Tibial nerve (tissue), 4 donors: ENCODE measurements at regions not wholly inside any gene's neighbourhood (a gene's known extent, or its start where the extent isn't known, plus 50 kb on each side); places are given as distances from the start of the nearest gene placed in this dataset.

Experiments used
- EP300 ChIP-seq, 2 donors: sonication (generic); formaldehyde crosslinking; IDR thresholded peaks; one replicate each; pipeline ENCODE4 v1.6.1; 2017; ENCODE audit warnings: antibody characterized with exemption in 2 of 2, mild to moderate bottlenecking in 1 of 2
- POLR2A ChIP-seq, 2 donors: fragments of 450-650 bp; IDR thresholded peaks; one replicate each; pipeline ENCODE4 v1.6.1; 2017; ENCODE audit warnings: antibody characterized with exemption in 2 of 2, mild to moderate bottlenecking in 2 of 2, moderate library complexity in 2 of 2
- TF ChIP-seq, protein P1 (sequence below), 5 experiments: fragments of 200-600 bp in 3 of 5; fragments of 450-650 bp in 2 of 5; sonication (generic) in 3 of 5; IDR thresholded peaks; one replicate each; pipeline ENCODE4 v1.5.1; 2016 to 2019; ENCODE audit warnings: antibody characterized with exemption in 5 of 5, mild to moderate bottlenecking in 3 of 5, moderate library complexity in 2 of 5

DNA sequence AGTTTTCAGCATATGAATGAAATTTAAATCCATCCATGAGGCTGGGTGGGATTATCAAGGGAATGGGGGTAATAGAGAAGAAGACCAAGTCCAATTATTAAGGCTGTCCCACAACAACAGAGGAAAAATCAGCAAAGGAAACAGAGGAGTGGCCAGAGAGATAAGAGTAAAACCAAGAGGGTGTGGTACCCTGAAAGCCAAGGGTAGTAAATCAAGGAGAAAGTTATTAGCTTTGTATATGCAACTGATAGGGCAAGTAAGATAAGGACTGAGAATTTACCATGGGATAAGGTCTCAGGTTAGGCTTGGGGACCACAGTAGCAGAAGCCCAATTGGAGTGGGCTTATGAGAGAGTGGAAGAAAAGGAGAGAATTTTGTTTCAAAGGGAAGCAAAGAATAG is 134.5 kb downstream of the NUAK1 start:
- TF ChIP-seq, protein P1, sequence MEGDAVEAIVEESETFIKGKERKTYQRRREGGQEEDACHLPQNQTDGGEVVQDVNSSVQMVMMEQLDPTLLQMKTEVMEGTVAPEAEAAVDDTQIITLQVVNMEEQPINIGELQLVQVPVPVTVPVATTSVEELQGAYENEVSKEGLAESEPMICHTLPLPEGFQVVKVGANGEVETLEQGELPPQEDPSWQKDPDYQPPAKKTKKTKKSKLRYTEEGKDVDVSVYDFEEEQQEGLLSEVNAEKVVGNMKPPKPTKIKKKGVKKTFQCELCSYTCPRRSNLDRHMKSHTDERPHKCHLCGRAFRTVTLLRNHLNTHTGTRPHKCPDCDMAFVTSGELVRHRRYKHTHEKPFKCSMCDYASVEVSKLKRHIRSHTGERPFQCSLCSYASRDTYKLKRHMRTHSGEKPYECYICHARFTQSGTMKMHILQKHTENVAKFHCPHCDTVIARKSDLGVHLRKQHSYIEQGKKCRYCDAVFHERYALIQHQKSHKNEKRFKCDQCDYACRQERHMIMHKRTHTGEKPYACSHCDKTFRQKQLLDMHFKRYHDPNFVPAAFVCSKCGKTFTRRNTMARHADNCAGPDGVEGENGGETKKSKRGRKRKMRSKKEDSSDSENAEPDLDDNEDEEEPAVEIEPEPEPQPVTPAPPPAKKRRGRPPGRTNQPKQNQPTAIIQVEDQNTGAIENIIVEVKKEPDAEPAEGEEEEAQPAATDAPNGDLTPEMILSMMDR (IDR thresholded peaks at IDR 0.05) = no peak
- TF ChIP-seq POLR2A (IDR thresholded peaks at IDR 0.05) (no peak), EP300 (IDR thresholded peaks at IDR 0.05) (no peak)
